ENCODE measurements at regions not wholly inside any gene's neighbourhood (a gene's known extent, or its start where the extent isn't known, plus 50 kb on each side); places are given as distances from the start of the nearest gene placed in this dataset.
A peak's percentile ranks its signal among the peaks of the same experiment; 100 is the strongest.

- no peaks in the 10 kb centered on the region for H3K4me1 ChIP-seq (ENCODE audit: control insufficient read depth, insufficient read depth, low read length)
- H3K79me2 ChIP-seq (ENCODE audit: control insufficient read depth, insufficient read depth, low read length), result no peaks in the 10 kb centered on the region
- intact Hi-C loops (cut with micrococcal nuclease; ENCODE audit: unreplicated experiment), result no loop called here
- RAD21 ChIA-PET (ENCODE audit: unreplicated experiment), result interaction anchor here (0.9 to 1.1 kb wide), 4 partner anchors 88 to 141 kb away, joined by 3 to 4 read pairs (median 4); no protein-coding TSS in a partner anchor
- no peak overlapping the region for H2AFZ ChIP-seq (ENCODE audit: control insufficient read depth, low read depth, low read length)
- H3K9me3 ChIP-seq (replicated peaks; ENCODE audit: control insufficient read depth, insufficient read depth, low read length), result no peaks in the 10 kb centered on the region
- SMC1A ChIA-PET (ENCODE audit: uncharacterized antibody, unreplicated experiment), result interaction anchor here (1.0 to 3.8 kb wide), 4 partner anchors 15 to 146 kb away, joined by 3 to 18 read pairs (median 9); no protein-coding TSS in a partner anchor
- WGBS (ENCODE audit: insufficient coverage, insufficient replicate concordance, low lambda C conversion rate, missing lambda C conversion rate), result 2% methylated on average over 3 of the region's 3 CpGs
- POLR2A ChIA-PET, result no interaction called here
- no peak overlapping the region for H3K4me3 ChIP-seq
- no peak for ATAC-seq
- CTCF ChIA-PET, result interaction anchor here (0.7 to 2.2 kb wide), 2 partner anchors 11 to 146 kb away, joined by 3 to 9 read pairs; no protein-coding TSS in a partner anchor
- in situ Hi-C loops (cut with MboI), result no loop called here
- H3K36me3 ChIP-seq (ENCODE audit: control insufficient read depth in 2 of 2, insufficient read depth in 2 of 2, low read length in 1 of 2), result no peaks in the 10 kb centered on the region
- no TSS peak for BruUV-seq (replicated peaks)
- no peak for DNase-seq (ENCODE audit: low read depth, low spot score)
- TF ChIP-seq CTCF (IDR thresholded peaks at IDR 0.05 in 2 of 3, conservative IDR thresholded peaks at IDR 0.05 in 1 of 3; ENCODE audit: control insufficient read depth in 2 of 3, extremely low read depth in 1 of 3, insufficient read depth in 1 of 3, low read depth in 3 of 3, low read length in 3 of 3), result peak in 1 of 3 experiments; percentile 11; a peak in 1 of 6 replicates
- no peak for TF ChIP-seq RCOR1 (conservative IDR thresholded peaks at IDR 0.05; ENCODE audit: low read depth, low read length)
- no peak overlapping the region for H3K27ac ChIP-seq (ENCODE audit: control insufficient read depth, insufficient read depth)
- H3K27me3 ChIP-seq (replicated peaks in 1 of 2; ENCODE audit: control insufficient read depth in 2 of 2, insufficient read depth in 2 of 2, low read length in 1 of 2), result no peaks in the 10 kb centered on the region
- H3K9ac ChIP-seq (ENCODE audit: control insufficient read depth, insufficient read depth, low read length), result no peak overlapping the region
- FAIRE-seq, result no peak
- H4K20me1 ChIP-seq (ENCODE audit: control insufficient read depth, insufficient read depth), result no peaks in the 10 kb centered on the region
- no peak overlapping the region for H3K4me2 ChIP-seq (ENCODE audit: control insufficient read depth, insufficient read depth)
Measured at GRCh38 chr1:58017641-58018040, 528.9 kb downstream of the OMA1 start.

- Histone ChIP-seq H3K27me3 (replicated peaks in 1 of 2; ENCODE audit: control insufficient read depth in 2 of 2, insufficient read depth in 2 of 2, low read length in 1 of 2) (no peaks in the 10 kb centered on the region), H2AFZ (ENCODE audit: control insufficient read depth, low read depth, low read length) (no peak overlapping the region), H3K9ac (ENCODE audit: control insufficient read depth, insufficient read depth, low read length) (no peak overlapping the region), H3K27ac (ENCODE audit: control insufficient read depth, insufficient read depth) (no peak overlapping the region), H3K9me3 (replicated peaks; ENCODE audit: control insufficient read depth, insufficient read depth, low read length) (no peaks in the 10 kb centered on the region), H3K4me2 (ENCODE audit: control insufficient read depth, insufficient read depth) (no peak overlapping the region), H3K79me2 (ENCODE audit: control insufficient read depth, insufficient read depth, low read length) (no peaks in the 10 kb centered on the region), H4K20me1 (ENCODE audit: control insufficient read depth, insufficient read depth) (no peaks in the 10 kb centered on the region), H3K36me3 (ENCODE audit: control insufficient read depth in 2 of 2, insufficient read depth in 2 of 2, low read length in 1 of 2) (no peaks in the 10 kb centered on the region), H3K4me1 (ENCODE audit: control insufficient read depth, insufficient read depth, low read length) (no peaks in the 10 kb centered on the region), H3K4me3 (no peak overlapping the region)
- peak; percentile 36; the same call in 1 of the 3 replicates for ATAC-seq
- no TSS peak for BruUV-seq (replicated peaks)
- POLR2A ChIA-PET, result no interaction called here
- in situ Hi-C loops (cut with MboI), result no loop called here
- peak; percentile 42 for TF ChIP-seq RAD21 (IDR thresholded peaks at IDR 0.05; ENCODE audit: insufficient read depth, low read depth, low read length)
- TF ChIP-seq ZNF622 (IDR thresholded peaks at IDR 0.05), result no peak
- peak; percentile 8 to 35 (median 25); a peak in 3 of 6 replicates for TF ChIP-seq CTCF (IDR thresholded peaks at IDR 0.05 in 2 of 3, conservative IDR thresholded peaks at IDR 0.05 in 1 of 3; ENCODE audit: control insufficient read depth in 2 of 3, extremely low read depth in 1 of 3, insufficient read depth in 1 of 3, low read depth in 3 of 3, low read length in 3 of 3)
- WGBS (ENCODE audit: insufficient coverage, insufficient replicate concordance, low lambda C conversion rate, missing lambda C conversion rate), result 5% methylated on average over 3 of the region's 3 CpGs
- RAD21 ChIA-PET (ENCODE audit: unreplicated experiment), result no interaction called here
- no peak for FAIRE-seq
- CTCF ChIA-PET, result interaction anchor here (0.6 to 3.3 kb wide), 16 partner anchors 8 to 639 kb away, joined by 3 to 21 read pairs (median 4); partner anchors contain the start of gene OMA1
- no peak for DNase-seq (ENCODE audit: low read depth, low spot score)
- SMC1A ChIA-PET (ENCODE audit: uncharacterized antibody, unreplicated experiment), result interaction anchor here (0.6 to 1.9 kb wide), 6 partner anchors 8 to 1177 kb away, joined by 3 to 8 read pairs (median 3); partner anchors contain the start of gene OMA1
- intact Hi-C loops (cut with micrococcal nuclease; ENCODE audit: unreplicated experiment), result no loop called here
Measured at GRCh38 chr1:58013237-58013636, 533.3 kb downstream of the OMA1 start.

All from GM12878 (cell line).